GM18520 (cell line): ENCODE measurements at regions not wholly inside any gene's neighbourhood (a gene's known extent, or its start where the extent isn't known, plus 50 kb on each side); places are given as distances from the start of the nearest gene placed in this dataset.
A peak's percentile ranks its signal among the peaks of the same experiment; 100 is the strongest.
"Not testable (repeated sequence)": the region's sequence is repeated elsewhere in the genome, so short reads cannot be mapped to it uniquely, and the experiment has no call there.

Source experiments
- ATAC-seq: cut with Tn5 transposase; IDR thresholded peaks from one replicate; pipeline ENCODE4 v1.9.1; 2021; ENCODE audit not compliant: unreplicated experiment

GRCh38 chr12:9450127-9450567, 157.6 kb downstream of the KLRB1 start:
- ATAC-seq = not testable (repeated sequence)

GRCh38 chr12:9449657-9450126, 158.0 kb downstream of the KLRB1 start:
- not testable (repeated sequence) for ATAC-seq

- no peak for ATAC-seq
Measured at GRCh38 chr12:9449181-9449580, 158.5 kb downstream of the KLRB1 start.

GRCh38 chr12:9448648-9449047, 159.1 kb downstream of the KLRB1 start:
- not testable (repeated sequence) for ATAC-seq

- ATAC-seq = peak; percentile 68
Measured at GRCh38 chr12:9447791-9448614, 159.7 kb downstream of the KLRB1 start.

- ATAC-seq = not testable (repeated sequence)
Measured at GRCh38 chr12:9446883-9447761, 160.6 kb downstream of the KLRB1 start.

GRCh38 chr12:9440428-9440827, 167.3 kb downstream of the KLRB1 start:
- ATAC-seq = not testable (repeated sequence)

GRCh38 chr12:9435682-9436081, 172.0 kb downstream of the KLRB1 start:
- not testable (repeated sequence) for ATAC-seq

GRCh38 chr12:9430385-9430784, 177.3 kb downstream of the KLRB1 start:
- not testable (repeated sequence) for ATAC-seq

- ATAC-seq = not testable (repeated sequence)
Measured at GRCh38 chr12:9428856-9429255, 178.9 kb downstream of the KLRB1 start.

- not testable (repeated sequence) for ATAC-seq
Measured at GRCh38 chr12:9425429-9425828, 182.3 kb downstream of the KLRB1 start.

GRCh38 chr12:9424175-9424740, 183.5 kb downstream of the KLRB1 start:
- ATAC-seq = not testable (repeated sequence)

- ATAC-seq = peak; percentile 55
Measured at GRCh38 chr12:9422689-9423088, 185.0 kb downstream of the KLRB1 start.

GRCh38 chr12:9421520-9422086, 186.1 kb downstream of the KLRB1 start:
- not testable (repeated sequence) for ATAC-seq

- ATAC-seq = not testable (repeated sequence)
Measured at GRCh38 chr12:9420817-9421519, 186.7 kb downstream of the KLRB1 start.

GRCh38 chr12:9418669-9419041, 189.1 kb downstream of the KLRB1 start:
- ATAC-seq = not testable (repeated sequence)

- ATAC-seq = not testable (repeated sequence)
Measured at GRCh38 chr12:9417947-9418668, 189.6 kb downstream of the KLRB1 start.

GRCh38 chr12:9417341-9417740, 190.4 kb downstream of the KLRB1 start:
- not testable (repeated sequence) for ATAC-seq

- ATAC-seq = not testable (repeated sequence)
Measured at GRCh38 chr12:9416346-9416745, 191.4 kb downstream of the KLRB1 start.
